HS-27A (cell line): ENCODE measurements at regions not wholly inside any gene's neighbourhood (a gene's known extent, or its start where the extent isn't known, plus 50 kb on each side); places are given as distances from the start of the nearest gene placed in this dataset.

Source experiments
- DNase-seq: peaks from one replicate; pipeline ENCODE4 v3.0.0-alpha.2; 2012; ENCODE audit warnings: low read depth, missing footprints

DNA sequence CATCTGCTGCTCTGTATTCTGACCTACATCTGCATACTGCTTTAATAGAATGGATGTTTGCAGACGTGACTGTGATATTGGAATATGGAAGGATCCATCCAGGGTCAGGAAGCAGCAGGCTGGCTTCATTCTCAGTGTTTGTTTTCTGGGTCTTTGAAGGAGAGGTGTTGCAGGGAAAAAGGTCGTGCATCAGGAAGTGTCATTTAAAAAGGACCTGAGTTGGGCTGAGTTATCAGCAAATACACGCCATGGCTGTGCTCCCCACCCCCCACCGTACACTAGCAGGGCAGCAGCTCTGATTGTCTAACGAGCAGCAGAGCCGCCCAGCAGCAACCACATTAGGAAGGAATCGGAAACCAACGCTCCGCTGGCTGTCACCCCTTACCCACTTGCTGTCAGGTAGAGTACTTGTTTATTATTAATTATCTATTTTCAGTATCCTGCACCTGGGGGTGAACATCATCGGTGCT is 63.1 kb upstream of the STEAP1B start:
- no peak for DNase-seq

DNA sequence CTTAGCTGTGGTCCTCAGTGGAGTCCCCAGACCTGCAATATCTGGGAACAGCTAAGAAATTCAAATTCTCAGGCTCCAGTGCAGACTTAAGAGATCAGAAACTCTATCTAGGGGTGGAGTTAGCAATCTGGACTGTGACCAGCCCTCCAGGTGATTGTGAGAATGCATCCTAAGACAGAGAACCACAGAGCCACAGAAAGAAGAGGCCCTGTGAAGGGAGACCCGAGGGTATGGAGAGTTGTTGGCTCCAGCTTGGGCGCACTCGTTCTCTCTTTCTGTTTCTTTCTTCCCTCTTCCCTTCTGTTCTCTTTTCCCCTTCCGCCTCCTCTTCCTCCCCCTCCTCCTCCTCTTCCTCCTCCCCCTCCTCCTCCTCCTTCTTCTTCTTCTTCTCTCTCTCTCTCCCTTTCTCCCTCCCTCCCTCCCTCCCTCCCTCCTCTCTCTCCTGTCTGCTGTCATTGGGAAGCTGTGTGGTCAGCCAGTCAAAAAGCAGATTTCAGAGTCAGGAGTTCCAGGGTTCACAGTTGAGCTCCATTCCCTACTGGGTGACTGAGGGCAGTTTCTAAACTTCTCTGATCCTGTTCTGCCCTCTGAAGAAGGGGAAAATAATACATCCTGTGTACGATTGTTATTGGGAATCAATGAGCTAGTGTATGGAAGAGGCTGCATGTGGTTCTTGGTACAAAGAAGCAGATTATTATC is 62.1 kb upstream of the STEAP1B start:
- no peak for DNase-seq

DNA sequence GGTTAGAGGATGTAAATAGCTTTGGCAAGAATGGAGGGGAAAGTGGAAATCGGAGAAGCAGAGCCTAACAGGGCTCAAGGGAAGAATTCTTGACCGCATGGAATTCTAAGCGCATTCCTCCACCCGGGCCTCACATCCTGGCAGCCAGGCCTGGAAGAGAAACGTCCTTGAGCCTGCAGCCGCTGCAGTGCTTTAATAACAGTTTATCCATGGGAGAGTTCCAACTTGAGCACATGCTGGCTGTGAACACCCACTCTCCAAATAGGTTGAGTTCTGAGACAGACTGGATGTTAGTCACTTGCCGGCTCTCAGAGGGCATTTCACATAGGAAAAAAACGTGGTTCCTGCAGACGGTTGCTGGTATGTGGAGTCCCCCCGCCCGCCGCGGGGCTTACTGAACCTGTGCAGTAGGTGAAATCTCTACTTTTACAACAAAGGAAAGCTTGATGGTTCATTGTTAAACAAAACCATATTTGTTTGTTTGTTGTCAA is 61.4 kb upstream of the STEAP1B start:
- peak; percentile 90 for DNase-seq

DNA sequence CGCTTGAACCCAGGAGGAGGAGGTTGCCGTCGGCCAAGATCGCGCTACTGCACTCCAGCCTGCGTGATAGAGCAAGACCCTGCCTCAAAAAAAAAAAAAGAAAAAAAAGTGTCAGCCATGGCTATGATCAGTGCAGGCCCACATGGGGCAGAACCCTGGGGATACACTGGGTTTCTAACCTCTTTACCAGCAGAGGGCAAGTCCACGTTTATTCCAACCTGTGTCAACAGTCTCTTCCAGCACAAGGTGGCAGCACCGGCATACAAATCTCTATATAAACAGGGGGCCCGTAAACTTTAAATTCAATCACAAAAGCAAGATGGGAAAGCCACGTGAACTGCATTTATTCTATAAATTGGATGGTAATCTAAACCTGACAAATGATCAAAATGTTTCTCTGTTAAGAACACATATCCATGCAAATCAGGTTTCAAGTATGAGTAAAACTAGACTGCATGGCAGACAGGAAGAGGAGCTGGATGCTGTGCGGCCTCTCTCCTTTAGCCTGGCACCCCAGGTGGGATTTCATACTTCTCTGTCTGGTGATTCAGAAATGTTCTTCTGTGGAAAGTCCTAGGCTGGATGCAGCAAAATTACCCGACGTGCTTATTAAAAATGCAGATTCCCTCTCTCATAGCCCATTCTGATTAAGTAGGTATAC is 60.0 kb upstream of the STEAP1B start:
- DNase-seq = no peak

DNA sequence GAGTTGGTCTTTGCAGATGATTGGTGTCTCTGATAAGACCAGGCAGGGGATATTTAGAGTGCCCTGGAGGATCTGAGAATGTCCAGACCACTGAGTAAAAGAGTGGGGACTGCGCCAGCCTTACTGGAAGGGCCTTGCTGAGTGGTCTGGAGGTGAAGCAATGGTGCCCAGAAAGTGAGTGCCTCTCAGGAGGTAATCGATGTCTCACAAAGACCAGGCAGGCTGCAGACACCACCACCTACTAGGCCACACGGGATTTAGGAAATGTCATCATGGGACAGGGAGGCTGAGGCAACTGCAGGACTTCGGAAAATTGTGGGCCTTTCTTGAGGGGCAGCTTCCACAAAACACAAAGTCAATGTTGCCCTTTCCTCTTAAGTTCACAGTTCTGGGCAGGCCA is 57.2 kb upstream of the STEAP1B start:
- no peak for DNase-seq

DNA sequence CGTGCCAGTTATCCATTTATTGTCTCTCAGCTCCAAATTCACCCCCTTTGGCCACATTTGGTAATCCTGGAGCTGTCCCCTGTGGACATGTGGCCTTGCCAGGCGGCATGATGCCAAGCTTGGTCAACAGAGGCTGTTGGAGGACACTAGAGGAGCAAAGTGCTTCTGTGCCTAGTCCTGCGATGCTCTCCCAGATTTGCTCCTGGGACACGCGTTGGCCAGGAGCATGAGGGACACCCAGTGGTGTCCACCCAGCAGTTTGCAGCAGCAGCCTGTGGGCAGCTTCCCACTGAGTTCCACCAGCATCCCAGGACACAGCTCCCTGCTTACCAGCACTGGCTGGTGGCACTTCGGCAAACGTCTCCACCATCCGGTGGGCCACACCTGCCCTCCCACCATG is 55.5 kb upstream of the STEAP1B start:
- no peak for DNase-seq

DNA sequence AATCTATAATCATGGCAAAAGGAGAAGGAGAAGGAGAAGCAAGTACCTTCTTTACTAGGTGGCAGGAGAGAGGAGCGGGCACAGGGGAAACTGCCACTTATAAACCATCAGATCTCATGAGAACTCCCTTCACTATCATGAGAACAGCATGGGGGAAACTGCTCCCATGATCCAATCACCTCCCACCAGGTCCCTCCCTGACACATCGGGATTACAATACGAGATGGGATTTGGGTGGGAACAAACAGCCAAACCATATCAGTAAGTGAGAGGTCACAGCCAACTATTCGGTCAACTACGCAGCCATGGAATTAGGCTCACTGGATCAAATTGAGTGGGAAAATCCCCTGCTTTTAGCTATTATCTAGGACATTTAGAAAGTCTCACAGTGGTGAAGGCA is 54.2 kb upstream of the STEAP1B start:
- no peak for DNase-seq

DNA sequence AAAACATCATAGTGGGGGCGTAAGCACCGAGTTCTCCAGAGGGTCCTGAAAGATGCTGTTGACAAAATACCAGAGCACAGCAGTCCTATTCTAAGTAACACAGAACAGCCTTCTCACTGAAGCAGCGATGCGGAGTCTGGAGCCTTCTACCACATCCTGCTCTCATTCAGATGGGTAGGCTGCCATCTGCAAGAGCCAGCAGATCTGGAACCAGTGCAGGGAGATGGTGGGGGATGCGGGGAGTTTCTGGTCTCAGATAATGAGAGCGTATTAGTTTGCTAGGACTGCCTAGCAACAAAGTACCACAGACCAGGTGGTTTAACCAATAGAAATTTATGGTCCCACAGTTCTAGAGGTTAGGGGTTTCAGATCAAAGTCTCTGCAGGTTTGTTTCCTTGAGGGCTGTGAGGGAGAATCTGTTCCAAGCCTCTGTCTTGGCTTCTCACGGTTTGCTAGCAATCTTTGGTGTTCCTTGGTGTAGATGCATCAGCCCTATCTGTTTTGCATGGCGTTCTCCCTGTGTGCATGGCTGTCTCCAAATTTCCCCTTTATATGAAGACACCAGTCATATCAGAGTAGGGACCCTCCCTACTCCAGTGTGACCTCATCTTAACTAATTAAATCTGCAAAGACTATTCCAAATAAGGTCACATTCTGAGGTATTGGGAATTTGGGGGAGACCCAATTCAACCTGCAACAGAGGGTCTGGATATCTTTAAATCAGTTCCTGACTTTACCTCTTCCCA is 52.0 kb upstream of the STEAP1B start:
- DNase-seq = no peak

DNA sequence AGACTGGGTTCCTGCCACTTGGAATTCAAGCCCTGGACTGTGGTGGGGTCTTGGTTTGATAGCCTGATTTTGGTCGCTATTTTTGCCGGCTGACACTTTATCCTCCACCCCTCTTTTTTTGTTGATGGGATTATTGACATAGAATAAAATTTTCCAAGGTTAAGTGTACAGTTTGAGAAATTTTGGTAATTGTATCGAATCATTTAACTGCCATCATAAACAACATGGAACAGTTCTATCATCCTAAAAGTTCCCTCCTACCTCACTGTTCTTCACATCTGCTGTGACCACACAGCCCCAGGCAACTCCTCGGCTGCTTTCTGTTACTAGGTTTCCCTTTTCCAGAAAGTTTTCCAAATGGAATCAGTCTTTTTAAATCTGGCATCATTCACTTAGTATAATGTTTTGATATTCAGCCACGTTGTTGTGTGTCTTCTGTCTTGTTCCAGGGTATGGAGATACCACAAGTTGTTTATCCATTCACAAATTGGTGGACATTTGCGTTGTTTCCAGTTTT is 50.6 kb upstream of the STEAP1B start:
- no peak for DNase-seq

DNA sequence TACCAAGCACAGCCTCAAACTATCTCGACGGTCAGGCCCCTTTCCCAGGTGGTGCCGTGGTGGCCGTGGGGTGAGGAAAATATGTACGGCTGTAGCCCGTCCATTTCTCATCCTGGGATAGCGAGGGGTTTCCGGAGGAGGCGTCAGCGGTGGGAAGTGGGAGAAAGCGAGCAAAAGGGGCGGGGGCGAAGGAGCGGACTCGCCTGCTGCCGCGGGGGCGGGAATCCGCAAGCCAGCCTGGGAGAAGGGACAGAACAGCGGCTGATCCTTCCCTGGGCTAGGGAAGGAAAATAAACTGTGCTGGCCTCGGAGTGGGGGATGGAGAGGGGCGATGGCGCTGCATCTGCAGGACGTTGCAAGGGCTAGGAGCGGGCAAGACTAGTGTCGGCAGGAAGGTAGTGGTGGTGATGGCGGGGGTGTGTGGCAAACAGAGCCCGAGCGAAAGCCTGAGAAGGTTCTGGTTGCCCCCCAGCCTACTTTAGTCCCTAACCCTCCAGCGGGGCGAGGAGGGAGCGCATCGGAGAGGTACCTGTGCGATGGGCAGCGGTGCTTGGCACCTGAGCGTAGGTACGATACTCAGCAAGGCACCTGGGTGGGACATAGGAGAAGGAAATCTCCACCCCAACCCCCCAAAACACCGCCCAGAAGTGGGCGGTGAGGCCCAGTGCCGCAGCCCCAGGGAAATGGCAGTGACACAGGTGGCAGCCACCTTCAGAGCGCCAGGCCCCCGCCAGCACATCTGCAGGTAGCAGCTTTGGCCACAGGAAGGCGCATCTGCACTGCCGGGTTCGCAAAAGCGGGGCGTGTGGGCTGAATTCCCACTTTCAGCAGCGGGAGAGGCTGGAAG is 49.9 kb upstream of the STEAP1B start:
- DNase-seq = no peak
